Esophagus squamous epithelium (tissue), 5 donors: ENCODE measurements at regions not wholly inside any gene's neighbourhood (a gene's known extent, or its start where the extent isn't known, plus 50 kb on each side); places are given as distances from the start of the nearest gene placed in this dataset.

ENCODE experiments used
- DNase-seq: peaks from one replicate; lab custom pipeline; 2025; lab: John Stamatoyannopoulos, UW
- H3K27ac ChIP-seq, 4 donors: fragments of 200-600 bp; sonication (generic); one replicate each; pipeline ENCODE4 v1.5.1; 2016 to 2019; ENCODE audit warnings: mild to moderate bottlenecking in 1 of 4
- H3K27me3 ChIP-seq, 4 donors: fragments of 200-600 bp; sonication (generic); 1 replicate in 3 of 4; 2 replicates in 1 of 4; pipeline versions ENCODE4 v1.5.1 to v1.6.0; 2017 to 2021; ENCODE audit warnings: antibody characterized with exemption in 1 of 4
- H3K36me3 ChIP-seq, 3 donors: fragments of 200-600 bp; sonication (generic); one replicate each; pipeline ENCODE4 v1.5.1; 2016 to 2019
- H3K4me1 ChIP-seq, 3 donors: fragments of 200-600 bp; sonication (generic); one replicate each; pipeline ENCODE4 v1.5.1; 2017 to 2019
- H3K4me3 ChIP-seq, 4 donors: fragments of 200-600 bp; sonication (generic); 1 replicate in 3 of 4; 2 replicates in 1 of 4; pipeline ENCODE4 v1.5.1; 2016 to 2019; ENCODE audit warnings: mild to moderate bottlenecking in 2 of 4, moderate library complexity in 1 of 4
- H3K9me3 ChIP-seq, 3 donors: fragments of 200-600 bp; sonication (generic); one replicate each; pipeline ENCODE4 v1.5.1; 2016 to 2019
- CTCF ChIP-seq, 6 experiments: fragments of 450-650 bp in 4 of 6; fragments of 200-600 bp in 2 of 6; sonication (generic) in 2 of 6; IDR thresholded peaks; one replicate each; pipeline ENCODE4 v1.5.1; 2016 to 2019; ENCODE audit warnings: antibody characterized with exemption in 6 of 6, mild to moderate bottlenecking in 4 of 6, moderate library complexity in 4 of 6
- POLR2A ChIP-seq, 4 donors: fragments of 450-650 bp; IDR thresholded peaks; one replicate each; pipeline ENCODE4 v1.6.1; 2017; ENCODE audit warnings: antibody characterized with exemption in 4 of 4, mild to moderate bottlenecking in 4 of 4, moderate library complexity in 3 of 4
- WGBS, 2 donors: methylation state at CpG; one replicate each; pipeline ENCODE4 v1.1.5; 2018; 5-methylcytosine and 5-hydroxymethylcytosine counted together
- intact Hi-C: fragments of 100-400 bp; cut with DNase I; formaldehyde crosslinking; loops from one replicate; pipeline ENCODE4 v1.15.0; 2022
- donor health status: DM: yes; HTN: yes; CAD: no.

- Histone ChIP-seq H3K27me3 (no peaks in the 10 kb centered on the region), H3K4me3 (no peak overlapping the region), H3K4me1 (no peaks in the 10 kb centered on the region), H3K27ac (no peak overlapping the region), H3K9me3 (no peaks in the 10 kb centered on the region), H3K36me3 (no peaks in the 10 kb centered on the region)
- DNase-seq: no peak
- TF ChIP-seq CTCF (IDR thresholded peaks at IDR 0.05): no peak
- TF ChIP-seq POLR2A (IDR thresholded peaks at IDR 0.05): no peak
- intact Hi-C loops: no loop called here
These were observed 478.7 kb upstream of the UBE2E2 start for GRCh38 chr3:22724420-22724819.

GRCh38 chr3:22728406-22728805 lies 474.7 kb upstream of the UBE2E2 start:
- Histone ChIP-seq H3K4me1 (no peaks in the 10 kb centered on the region), H3K36me3 (no peaks in the 10 kb centered on the region), H3K4me3 (no peak overlapping the region), H3K9me3 (no peaks in the 10 kb centered on the region), H3K27me3 (no peaks in the 10 kb centered on the region), H3K27ac (no peak overlapping the region)
- intact Hi-C loops: no loop called here
- DNase-seq: no peak
- WGBS, 2 donors: 20 to 39% methylated on average over 1 of the region's 1 CpG
- no peak for TF ChIP-seq CTCF (IDR thresholded peaks at IDR 0.05)
- TF ChIP-seq POLR2A (IDR thresholded peaks at IDR 0.05): no peak

GRCh38 chr3:22729212-22729611 lies 473.9 kb upstream of the UBE2E2 start:
- WGBS, 2 donors: 57 to 65% methylated on average over 5 of the region's 5 CpGs
- no peaks in the 10 kb centered on the region for H3K27me3 ChIP-seq
- no peak for TF ChIP-seq CTCF (IDR thresholded peaks at IDR 0.05)
- TF ChIP-seq POLR2A (IDR thresholded peaks at IDR 0.05): no peak
- no peaks in the 10 kb centered on the region for H3K9me3 ChIP-seq
- no peaks in the 10 kb centered on the region for H3K36me3 ChIP-seq
- no peak overlapping the region for H3K4me3 ChIP-seq
- no peak overlapping the region for H3K27ac ChIP-seq
- intact Hi-C loops: no loop called here
- no peaks in the 10 kb centered on the region for H3K4me1 ChIP-seq
- DNase-seq: no peak

- intact Hi-C loops: no loop called here
- Histone ChIP-seq H3K36me3 (no peaks in the 10 kb centered on the region), H3K27me3 (no peaks in the 10 kb centered on the region), H3K27ac (no peak overlapping the region), H3K9me3 (no peaks in the 10 kb centered on the region), H3K4me3 (no peak overlapping the region), H3K4me1 (no peaks in the 10 kb centered on the region)
- peak in 1 of 6 experiments; percentile 19 for TF ChIP-seq CTCF (IDR thresholded peaks at IDR 0.05)
- TF ChIP-seq POLR2A (IDR thresholded peaks at IDR 0.05): no peak
- DNase-seq: no peak
- WGBS, 2 donors: 7 to 17% methylated on average over 1 of the region's 1 CpG
These were observed 473.1 kb upstream of the UBE2E2 start for GRCh38 chr3:22729981-22730380.

GRCh38 chr3:22730701-22731100 lies 472.4 kb upstream of the UBE2E2 start:
- TF ChIP-seq CTCF (IDR thresholded peaks at IDR 0.05) (no peak), POLR2A (IDR thresholded peaks at IDR 0.05) (no peak)
- no peaks in the 10 kb centered on the region for H3K9me3 ChIP-seq
- H3K36me3 ChIP-seq: no peaks in the 10 kb centered on the region
- H3K4me3 ChIP-seq: no peak overlapping the region
- no peaks in the 10 kb centered on the region for H3K4me1 ChIP-seq
- intact Hi-C loops: no loop called here
- WGBS, 2 donors: 72 to 73% methylated on average over 1 of the region's 1 CpG
- no peaks in the 10 kb centered on the region for H3K27me3 ChIP-seq
- no peak for DNase-seq
- H3K27ac ChIP-seq: no peak overlapping the region
